Tibial nerve (tissue), 4 donors: ENCODE measurements at regions not wholly inside any gene's neighbourhood (a gene's known extent, or its start where the extent isn't known, plus 50 kb on each side); places are given as distances from the start of the nearest gene placed in this dataset.

Source experiments
- DNase-seq, 2 donors: peaks; one replicate each; pipeline ENCODE4 v3.0.0-alpha.2; 2019; ENCODE audit warnings: low spot score in 2 of 2
- H3K27ac ChIP-seq, 4 donors: fragments of 200-600 bp; sonication (generic) in 3 of 4; one replicate each; pipeline ENCODE4 v1.5.1; 2017 to 2019; ENCODE audit warnings: mild to moderate bottlenecking in 1 of 4
- H3K27me3 ChIP-seq, 2 donors: fragments of 200-600 bp; sonication (generic) in 1 of 2; one replicate each; pipeline versions ENCODE4 v1.5.1 to v1.6.0; 2017 to 2019
- H3K36me3 ChIP-seq, 3 donors: fragments of 200-600 bp; sonication (generic); one replicate each; pipeline ENCODE4 v1.5.1; 2018 to 2019
- H3K4me1 ChIP-seq, 4 donors: fragments of 200-600 bp; sonication (generic) in 3 of 4; one replicate each; pipeline ENCODE4 v1.5.1; 2017 to 2019
- H3K4me3 ChIP-seq, 4 donors: fragments of 200-600 bp; sonication (generic) in 3 of 4; one replicate each; pipeline ENCODE4 v1.5.1; 2017 to 2019; ENCODE audit warnings: mild to moderate bottlenecking in 1 of 4, moderate library complexity in 1 of 4
- H3K9me3 ChIP-seq, 4 donors: fragments of 200-600 bp; sonication (generic) in 3 of 4; one replicate each; pipeline ENCODE4 v1.5.1; 2017 to 2019
- CTCF ChIP-seq, 5 experiments: fragments of 200-600 bp in 3 of 5; fragments of 450-650 bp in 2 of 5; sonication (generic) in 3 of 5; IDR thresholded peaks; one replicate each; pipeline ENCODE4 v1.5.1; 2016 to 2019; ENCODE audit warnings: antibody characterized with exemption in 5 of 5, mild to moderate bottlenecking in 3 of 5, moderate library complexity in 2 of 5
- EP300 ChIP-seq, 2 donors: sonication (generic); formaldehyde crosslinking; IDR thresholded peaks; one replicate each; pipeline ENCODE4 v1.6.1; 2017; ENCODE audit warnings: antibody characterized with exemption in 2 of 2, mild to moderate bottlenecking in 1 of 2
- POLR2A ChIP-seq, 2 donors: fragments of 450-650 bp; IDR thresholded peaks; one replicate each; pipeline ENCODE4 v1.6.1; 2017; ENCODE audit warnings: antibody characterized with exemption in 2 of 2, mild to moderate bottlenecking in 2 of 2, moderate library complexity in 2 of 2
- WGBS, 2 donors: methylation state at CpG; one replicate each; pipeline ENCODE4 v1.1.5; 2018; 5-methylcytosine and 5-hydroxymethylcytosine counted together

GRCh38 chr18:75526038-75526437, 98.5 kb upstream of the SMIM21 start:
- Histone ChIP-seq H3K27me3 (no peaks in the 10 kb centered on the region), H3K9me3 (no peaks in the 10 kb centered on the region), H3K27ac (no peak overlapping the region), H3K36me3 (no peaks in the 10 kb centered on the region), H3K4me1 (no peaks in the 10 kb centered on the region), H3K4me3 (no peak overlapping the region)
- no peak for DNase-seq
- 89 to 96% methylated on average over 6 of the region's 6 CpGs for WGBS, 2 donors
- TF ChIP-seq POLR2A (IDR thresholded peaks at IDR 0.05) (no peak), CTCF (IDR thresholded peaks at IDR 0.05) (no peak), EP300 (IDR thresholded peaks at IDR 0.05) (no peak)

GRCh38 chr18:75525331-75525730, 97.8 kb upstream of the SMIM21 start:
- Histone ChIP-seq H3K9me3 (no peaks in the 10 kb centered on the region), H3K27ac (no peak overlapping the region), H3K36me3 (no peaks in the 10 kb centered on the region), H3K27me3 (no peaks in the 10 kb centered on the region), H3K4me1 (no peaks in the 10 kb centered on the region), H3K4me3 (no peak overlapping the region)
- TF ChIP-seq CTCF (IDR thresholded peaks at IDR 0.05), result no peak
- no peak for TF ChIP-seq EP300 (IDR thresholded peaks at IDR 0.05)
- TF ChIP-seq POLR2A (IDR thresholded peaks at IDR 0.05), result no peak
- WGBS, 2 donors, result 87 to 89% methylated on average over 7 of the region's 7 CpGs
- no peak for DNase-seq

GRCh38 chr18:75524841-75525240, 97.3 kb upstream of the SMIM21 start:
- no peak for DNase-seq
- no peak for TF ChIP-seq EP300 (IDR thresholded peaks at IDR 0.05)
- TF ChIP-seq CTCF (IDR thresholded peaks at IDR 0.05), result no peak
- TF ChIP-seq POLR2A (IDR thresholded peaks at IDR 0.05), result no peak
- 87 to 89% methylated on average over 5 to 7 of the region's 7 CpGs for WGBS, 2 donors
- no peak overlapping the region for H3K4me3 ChIP-seq
- H3K4me1 ChIP-seq, result no peaks in the 10 kb centered on the region
- H3K36me3 ChIP-seq, result no peaks in the 10 kb centered on the region
- H3K9me3 ChIP-seq, result no peaks in the 10 kb centered on the region
- H3K27ac ChIP-seq, result no peak overlapping the region
- H3K27me3 ChIP-seq, result no peaks in the 10 kb centered on the region

GRCh38 chr18:75524181-75524580, 96.7 kb upstream of the SMIM21 start:
- no peak for DNase-seq
- 94 to 95% methylated on average over 8 of the region's 8 CpGs for WGBS, 2 donors
- TF ChIP-seq POLR2A (IDR thresholded peaks at IDR 0.05), result no peak
- no peak for TF ChIP-seq CTCF (IDR thresholded peaks at IDR 0.05)
- TF ChIP-seq EP300 (IDR thresholded peaks at IDR 0.05), result no peak
- Histone ChIP-seq H3K4me3 (no peak overlapping the region), H3K9me3 (no peaks in the 10 kb centered on the region), H3K4me1 (no peaks in the 10 kb centered on the region), H3K27me3 (no peaks in the 10 kb centered on the region), H3K27ac (no peak overlapping the region), H3K36me3 (no peaks in the 10 kb centered on the region)

GRCh38 chr18:75521816-75522215, 94.3 kb upstream of the SMIM21 start:
- TF ChIP-seq CTCF (IDR thresholded peaks at IDR 0.05) (no peak), EP300 (IDR thresholded peaks at IDR 0.05) (no peak), POLR2A (IDR thresholded peaks at IDR 0.05) (no peak)
- H3K4me3 ChIP-seq, result no peak overlapping the region
- H3K36me3 ChIP-seq, result no peaks in the 10 kb centered on the region
- no peak overlapping the region for H3K27ac ChIP-seq
- 84 to 92% methylated on average over 12 of the region's 12 CpGs for WGBS, 2 donors
- H3K27me3 ChIP-seq, result no peaks in the 10 kb centered on the region
- DNase-seq, result no peak
- H3K9me3 ChIP-seq, result no peaks in the 10 kb centered on the region
- H3K4me1 ChIP-seq, result no peaks in the 10 kb centered on the region
